ENCODE measurements at regions not wholly inside any gene's neighbourhood (a gene's known extent, or its start where the extent isn't known, plus 50 kb on each side); places are given as distances from the start of the nearest gene placed in this dataset.

DNA sequence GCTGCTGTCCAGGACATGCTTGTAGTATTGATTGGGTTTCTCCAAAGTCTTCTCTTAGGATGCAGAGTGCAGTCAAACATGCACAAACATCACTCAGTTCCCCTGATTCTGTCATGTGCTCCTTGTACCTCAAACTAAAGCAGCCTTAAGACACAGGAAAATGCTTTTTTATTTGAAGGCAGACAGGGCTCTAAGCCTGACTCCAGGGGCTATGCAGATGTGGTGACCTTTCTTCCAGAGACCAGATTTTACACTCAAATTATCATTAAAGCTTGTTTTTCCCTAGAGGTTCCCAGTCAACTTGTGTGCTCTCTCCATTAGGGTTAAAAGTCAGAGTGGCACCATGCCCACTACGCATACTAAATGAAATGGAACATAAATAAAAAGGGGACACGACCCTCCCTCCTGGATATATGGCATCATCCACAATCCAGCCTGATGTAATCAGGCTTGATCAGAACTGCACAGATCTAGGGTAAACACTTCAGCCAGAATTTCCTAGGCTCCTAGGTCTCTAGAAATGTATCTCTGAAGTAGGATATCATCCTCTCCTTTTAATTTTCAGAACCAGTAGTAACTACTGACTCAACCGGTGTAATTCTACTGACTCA is 771.1 kb downstream of the NR2F1-AS1 start:
- no peaks in the 10 kb centered on the region for H3K27me3 ChIP-seq (ENCODE audit: control insufficient read depth in 2 of 2, insufficient read depth in 2 of 2, low read length in 2 of 2)
- no peak overlapping the region for H3K9ac ChIP-seq (replicated peaks; ENCODE audit: extremely low read depth, insufficient read depth, low read length)
- BruUV-seq (replicated peaks), result no TSS peak
- no peak overlapping the region for H3K4me3 ChIP-seq (replicated peaks in 1 of 3; ENCODE audit: insufficient read depth in 1 of 3, low read depth in 1 of 3, low read length in 3 of 3)
- intact Hi-C loops (cut with micrococcal nuclease) (no loop called here), dilution Hi-C loops (cut with MboI; ENCODE audit: extremely low pct_ligation_motif_present, low sequenced_read_pairs) (no loop called here)
- ChIA-PET POLR2A (no interaction called here), CTCF (no interaction called here)
- H3K4me2 ChIP-seq (ENCODE audit: insufficient read depth, low read length), result no peak overlapping the region
- H3K36me3 ChIP-seq (ENCODE audit: control insufficient read depth in 2 of 2, extremely low read depth in 1 of 2, insufficient read depth in 2 of 2, low read length in 2 of 2), result no peaks in the 10 kb centered on the region
- FAIRE-seq (no peak), DNase-seq (ENCODE audit: low read depth, low spot score) (no peak)
- TF ChIP-seq, protein P1, sequence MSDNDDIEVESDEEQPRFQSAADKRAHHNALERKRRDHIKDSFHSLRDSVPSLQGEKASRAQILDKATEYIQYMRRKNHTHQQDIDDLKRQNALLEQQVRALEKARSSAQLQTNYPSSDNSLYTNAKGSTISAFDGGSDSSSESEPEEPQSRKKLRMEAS (IDR thresholded peaks at IDR 0.05; ENCODE audit: insufficient read depth, insufficient read length), result no peak
- TF ChIP-seq POLR2A (IDR thresholded peaks at IDR 0.05; ENCODE audit: low read depth, low read length) (no peak), GATA2 (IDR thresholded peaks at IDR 0.05; ENCODE audit: insufficient read depth, insufficient read length, low read depth, low read length) (no peak), JUN (IDR thresholded peaks at IDR 0.05; ENCODE audit: borderline replicate concordance, insufficient read depth, insufficient read length, low read depth) (no peak), FOS (IDR thresholded peaks at IDR 0.05; ENCODE audit: borderline replicate concordance, insufficient read depth, low read length) (no peak), MYC (IDR thresholded peaks at IDR 0.05; ENCODE audit: low read depth, low read length) (no peak), POLR2AphosphoS5 (IDR thresholded peaks at IDR 0.05; ENCODE audit: insufficient read depth, low read depth, low read length) (no peak), EZH2 (IDR thresholded peaks at IDR 0.05; ENCODE audit: borderline replicate concordance, low read depth, low read length, severe bottlenecking) (no peak)
- TF ChIP-seq, protein P2, sequence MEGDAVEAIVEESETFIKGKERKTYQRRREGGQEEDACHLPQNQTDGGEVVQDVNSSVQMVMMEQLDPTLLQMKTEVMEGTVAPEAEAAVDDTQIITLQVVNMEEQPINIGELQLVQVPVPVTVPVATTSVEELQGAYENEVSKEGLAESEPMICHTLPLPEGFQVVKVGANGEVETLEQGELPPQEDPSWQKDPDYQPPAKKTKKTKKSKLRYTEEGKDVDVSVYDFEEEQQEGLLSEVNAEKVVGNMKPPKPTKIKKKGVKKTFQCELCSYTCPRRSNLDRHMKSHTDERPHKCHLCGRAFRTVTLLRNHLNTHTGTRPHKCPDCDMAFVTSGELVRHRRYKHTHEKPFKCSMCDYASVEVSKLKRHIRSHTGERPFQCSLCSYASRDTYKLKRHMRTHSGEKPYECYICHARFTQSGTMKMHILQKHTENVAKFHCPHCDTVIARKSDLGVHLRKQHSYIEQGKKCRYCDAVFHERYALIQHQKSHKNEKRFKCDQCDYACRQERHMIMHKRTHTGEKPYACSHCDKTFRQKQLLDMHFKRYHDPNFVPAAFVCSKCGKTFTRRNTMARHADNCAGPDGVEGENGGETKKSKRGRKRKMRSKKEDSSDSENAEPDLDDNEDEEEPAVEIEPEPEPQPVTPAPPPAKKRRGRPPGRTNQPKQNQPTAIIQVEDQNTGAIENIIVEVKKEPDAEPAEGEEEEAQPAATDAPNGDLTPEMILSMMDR (IDR thresholded peaks at IDR 0.05; ENCODE audit: extremely low read depth in 1 of 2, insufficient read depth in 1 of 2, low read depth in 1 of 2, low read length in 2 of 2), result no peak
- no peaks in the 10 kb centered on the region for H3K4me1 ChIP-seq (ENCODE audit: control insufficient read depth, extremely low read depth, insufficient read depth, low read length)
- H3K9me1 ChIP-seq (replicated peaks; ENCODE audit: control insufficient read depth, extremely low read depth, insufficient read depth, low read length), result no peaks in the 10 kb centered on the region
- no peaks in the 10 kb centered on the region for H3K9me3 ChIP-seq (replicated peaks; ENCODE audit: control insufficient read depth, insufficient read depth, low read length)
- H3K79me2 ChIP-seq (ENCODE audit: control insufficient read depth, insufficient read depth, low read length), result no peaks in the 10 kb centered on the region
- H4K20me1 ChIP-seq (replicated peaks; ENCODE audit: control insufficient read depth, extremely low read depth, insufficient read depth, low read length), result no peaks in the 10 kb centered on the region
- no peak overlapping the region for H3K27ac ChIP-seq (ENCODE audit: insufficient read depth, low read depth, low read length)
- no peak overlapping the region for H2AFZ ChIP-seq (ENCODE audit: low read depth, low read length)

Data from endothelial cell of umbilical vein (primary cell).